ENCODE measurements at regions not wholly inside any gene's neighbourhood (a gene's known extent, or its start where the extent isn't known, plus 50 kb on each side); places are given as distances from the start of the nearest gene placed in this dataset.

DNA sequence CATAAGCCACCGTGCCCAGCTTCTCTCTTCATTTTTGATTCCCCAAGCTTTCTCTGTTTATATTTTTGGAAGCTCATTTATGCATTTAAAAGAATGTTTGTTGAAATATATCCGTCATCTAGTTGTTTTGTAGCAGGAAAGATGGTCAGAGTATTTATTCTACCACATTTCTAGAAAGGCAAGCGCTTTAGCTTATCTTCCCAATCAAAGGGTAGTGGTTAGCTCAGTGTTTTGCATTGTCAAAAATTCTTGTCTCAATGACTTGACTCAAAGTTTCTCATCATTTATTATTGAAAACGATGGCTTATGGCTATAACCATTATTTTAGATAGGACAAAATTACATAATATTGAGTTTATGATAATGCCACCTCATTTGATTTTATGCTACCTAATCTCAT lies 116.1 kb upstream of the ZP4 start:
- no peak for DNase-seq (ENCODE audit: low spot score)
- Histone ChIP-seq H3K36me3 (ENCODE audit: insufficient read depth, low read length) (no peaks in the 10 kb centered on the region), H3K9me3 (ENCODE audit: low read length) (no peaks in the 10 kb centered on the region), H3K4me1 (ENCODE audit: insufficient read depth, low read length, poor library complexity, severe bottlenecking) (no peaks in the 10 kb centered on the region), H3K4me2 (ENCODE audit: low read length) (no peak overlapping the region), H4K20me1 (ENCODE audit: insufficient read depth, low read length) (no peaks in the 10 kb centered on the region), H2AFZ (ENCODE audit: low read length) (no peak overlapping the region), H3K27ac (ENCODE audit: low read depth, low read length, poor library complexity, severe bottlenecking) (no peak overlapping the region), H3K79me2 (ENCODE audit: insufficient read depth, low read depth, low read length) (no peaks in the 10 kb centered on the region), H3K4me3 (ENCODE audit: low read depth, low read length, poor library complexity, severe bottlenecking) (no peak overlapping the region), H3K9me2 (ENCODE audit: insufficient read depth, low read length) (no peaks in the 10 kb centered on the region)
- POLR2A ChIA-PET, result interaction anchor here (0.7 kb wide), 1 partner anchor 736 kb away, joined by 3 read pairs; no protein-coding TSS in a partner anchor
- BruUV-seq (replicated peaks), result no TSS peak
- intact Hi-C loops (cut with micrococcal nuclease; ENCODE audit: unreplicated experiment), result no loop called here
- TF ChIP-seq, protein P1, sequence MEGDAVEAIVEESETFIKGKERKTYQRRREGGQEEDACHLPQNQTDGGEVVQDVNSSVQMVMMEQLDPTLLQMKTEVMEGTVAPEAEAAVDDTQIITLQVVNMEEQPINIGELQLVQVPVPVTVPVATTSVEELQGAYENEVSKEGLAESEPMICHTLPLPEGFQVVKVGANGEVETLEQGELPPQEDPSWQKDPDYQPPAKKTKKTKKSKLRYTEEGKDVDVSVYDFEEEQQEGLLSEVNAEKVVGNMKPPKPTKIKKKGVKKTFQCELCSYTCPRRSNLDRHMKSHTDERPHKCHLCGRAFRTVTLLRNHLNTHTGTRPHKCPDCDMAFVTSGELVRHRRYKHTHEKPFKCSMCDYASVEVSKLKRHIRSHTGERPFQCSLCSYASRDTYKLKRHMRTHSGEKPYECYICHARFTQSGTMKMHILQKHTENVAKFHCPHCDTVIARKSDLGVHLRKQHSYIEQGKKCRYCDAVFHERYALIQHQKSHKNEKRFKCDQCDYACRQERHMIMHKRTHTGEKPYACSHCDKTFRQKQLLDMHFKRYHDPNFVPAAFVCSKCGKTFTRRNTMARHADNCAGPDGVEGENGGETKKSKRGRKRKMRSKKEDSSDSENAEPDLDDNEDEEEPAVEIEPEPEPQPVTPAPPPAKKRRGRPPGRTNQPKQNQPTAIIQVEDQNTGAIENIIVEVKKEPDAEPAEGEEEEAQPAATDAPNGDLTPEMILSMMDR (conservative IDR thresholded peaks at IDR 0.05; ENCODE audit: low read length), result no peak
- TF ChIP-seq EZH2phosphoT487 (IDR thresholded peaks at IDR 0.05; ENCODE audit: borderline replicate concordance, low read depth, low read length), result no peak
- CTCF ChIA-PET (ENCODE audit: unreplicated experiment), result no interaction called here

DNA sequence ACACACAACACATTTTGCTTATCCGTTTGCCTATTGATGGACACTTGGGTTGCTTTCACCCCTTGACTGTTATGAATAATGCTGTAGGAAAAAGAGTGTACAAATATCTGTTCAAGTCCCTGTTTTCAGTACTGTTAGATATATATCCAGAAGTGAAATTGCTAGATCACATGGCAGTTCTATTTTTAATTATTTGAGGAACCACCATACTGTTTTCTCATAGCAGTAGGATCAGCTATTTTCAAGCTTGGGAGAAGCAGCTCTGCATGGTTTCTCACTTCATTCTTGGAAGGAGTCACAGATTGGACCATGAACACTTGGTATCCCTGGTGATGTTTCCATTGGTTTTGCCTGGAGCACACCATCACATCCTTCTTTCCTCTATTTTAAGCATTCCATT lies 114.4 kb upstream of the ZP4 start:
- no peaks in the 10 kb centered on the region for H3K9me2 ChIP-seq (ENCODE audit: insufficient read depth, low read length)
- H3K4me2 ChIP-seq (ENCODE audit: low read length), result no peak overlapping the region
- no peak overlapping the region for H3K4me3 ChIP-seq (ENCODE audit: low read depth, low read length, poor library complexity, severe bottlenecking)
- TF ChIP-seq EZH2phosphoT487 (IDR thresholded peaks at IDR 0.05; ENCODE audit: borderline replicate concordance, low read depth, low read length), result no peak
- TF ChIP-seq, protein P1 (conservative IDR thresholded peaks at IDR 0.05; ENCODE audit: low read length), result no peak
- POLR2A ChIA-PET, result no interaction called here
- H4K20me1 ChIP-seq (ENCODE audit: insufficient read depth, low read length), result no peaks in the 10 kb centered on the region
- BruUV-seq (replicated peaks), result no TSS peak
- H3K27ac ChIP-seq (ENCODE audit: low read depth, low read length, poor library complexity, severe bottlenecking), result no peak overlapping the region
- intact Hi-C loops (cut with micrococcal nuclease; ENCODE audit: unreplicated experiment), result no loop called here
- H3K9me3 ChIP-seq (ENCODE audit: low read length), result no peaks in the 10 kb centered on the region
- H3K79me2 ChIP-seq (ENCODE audit: insufficient read depth, low read depth, low read length), result no peaks in the 10 kb centered on the region
- no peak for DNase-seq (ENCODE audit: low spot score)
- CTCF ChIA-PET (ENCODE audit: unreplicated experiment), result no interaction called here
- no peak overlapping the region for H2AFZ ChIP-seq (ENCODE audit: low read length)
- no peaks in the 10 kb centered on the region for H3K36me3 ChIP-seq (ENCODE audit: insufficient read depth, low read length)
- H3K4me1 ChIP-seq (ENCODE audit: insufficient read depth, low read length, poor library complexity, severe bottlenecking), result no peaks in the 10 kb centered on the region

GRCh38 chr1:238001818-238002217 lies 111.1 kb upstream of the ZP4 start:
- intact Hi-C loops (cut with micrococcal nuclease; ENCODE audit: unreplicated experiment), result no loop called here
- no peak overlapping the region for H3K4me2 ChIP-seq (ENCODE audit: low read length)
- no peak overlapping the region for H3K27ac ChIP-seq (ENCODE audit: low read depth, low read length, poor library complexity, severe bottlenecking)
- TF ChIP-seq, protein P1 (conservative IDR thresholded peaks at IDR 0.05; ENCODE audit: low read length), result no peak
- TF ChIP-seq EZH2phosphoT487 (IDR thresholded peaks at IDR 0.05; ENCODE audit: borderline replicate concordance, low read depth, low read length), result no peak
- ChIA-PET POLR2A (no interaction called here), CTCF (ENCODE audit: unreplicated experiment) (no interaction called here)
- no peaks in the 10 kb centered on the region for H4K20me1 ChIP-seq (ENCODE audit: insufficient read depth, low read length)
- no peaks in the 10 kb centered on the region for H3K9me3 ChIP-seq (ENCODE audit: low read length)
- no peaks in the 10 kb centered on the region for H3K79me2 ChIP-seq (ENCODE audit: insufficient read depth, low read depth, low read length)
- H3K36me3 ChIP-seq (ENCODE audit: insufficient read depth, low read length), result no peaks in the 10 kb centered on the region
- H2AFZ ChIP-seq (ENCODE audit: low read length), result no peak overlapping the region
- H3K9me2 ChIP-seq (ENCODE audit: insufficient read depth, low read length), result no peaks in the 10 kb centered on the region
- H3K4me3 ChIP-seq (ENCODE audit: low read depth, low read length, poor library complexity, severe bottlenecking), result no peak overlapping the region
- BruUV-seq (replicated peaks), result no TSS peak
- DNase-seq (ENCODE audit: low spot score), result no peak
- H3K4me1 ChIP-seq (ENCODE audit: insufficient read depth, low read length, poor library complexity, severe bottlenecking), result no peaks in the 10 kb centered on the region

Data from OCI-LY7 (cell line).